Progenitor cell of endocrine pancreas (in vitro differentiated cells): ENCODE measurements at regions not wholly inside any gene's neighbourhood (a gene's known extent, or its start where the extent isn't known, plus 50 kb on each side); places are given as distances from the start of the nearest gene placed in this dataset.
"Not testable (repeated sequence)": the region's sequence is repeated elsewhere in the genome, so short reads cannot be mapped to it uniquely, and the experiment has no call there.

Experiments used
- DNase-seq: peaks from one replicate; pipeline ENCODE4 v3.0.0; 2021; ENCODE audit warnings: low spot score; ENCODE audit not compliant: unreplicated experiment
- H3K27ac Mint-ChIP-seq: 2 replicates; pipeline ENCODE4 v1.8.0; 2021; ENCODE audit warnings: mild to moderate bottlenecking, moderate library complexity, mixed read lengths
- H3K27me3 Mint-ChIP-seq: 2 replicates; pipeline ENCODE4 v1.8.0; 2021; ENCODE audit warnings: mixed read lengths
- H3K36me3 Mint-ChIP-seq: 2 replicates; pipeline ENCODE4 v1.8.0; 2022; ENCODE audit warnings: mixed read lengths; ENCODE audit not compliant: insufficient read depth
- H3K4me1 Mint-ChIP-seq: 2 replicates; pipeline ENCODE4 v1.8.0; 2021; ENCODE audit warnings: low read depth, mixed read lengths
- H3K4me3 Mint-ChIP-seq: 2 replicates; pipeline ENCODE4 v1.8.0; 2021; ENCODE audit warnings: low read depth, mild to moderate bottlenecking, moderate library complexity, mixed read lengths
- H3K9me3 Mint-ChIP-seq: 2 replicates; pipeline ENCODE4 v1.8.0; 2021; ENCODE audit warnings: low read depth, mixed read lengths
- CTCF ChIP-seq: fragments of 200-600 bp; sonication (generic); IDR thresholded peaks from one replicate; pipeline ENCODE4 v1.5.0; 2021; ENCODE audit warnings: antibody characterized with exemption, mild to moderate bottlenecking; ENCODE audit not compliant: unreplicated experiment

DNA sequence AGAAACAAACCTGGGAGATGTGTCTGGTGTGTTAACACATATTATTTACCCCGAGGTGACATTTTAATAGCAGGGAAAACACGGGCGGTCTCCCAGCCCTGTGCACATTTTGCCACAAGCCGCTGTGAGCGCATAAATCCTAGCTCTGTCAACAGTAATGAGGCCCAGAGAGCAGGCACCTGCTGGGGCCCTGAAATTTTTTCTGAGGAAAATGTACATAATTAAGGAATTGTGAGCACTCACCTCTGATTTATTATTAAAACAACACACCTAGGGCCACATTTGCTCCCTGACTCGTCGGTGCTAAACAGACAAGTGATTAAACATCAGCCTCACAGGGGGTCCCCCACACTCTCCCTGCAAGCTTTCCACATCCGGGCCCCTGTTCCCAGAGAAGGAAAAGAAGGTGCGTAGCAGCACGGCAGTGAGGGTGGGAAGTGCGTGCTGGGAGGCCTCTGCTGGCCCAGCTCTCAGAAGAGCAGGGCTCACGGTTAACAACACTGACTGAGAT is 616.3 kb downstream of the UQCRFS1 start:
- Mint-ChIP-seq H3K27me3 (peaks cover 30% of the 10 kb centered on the region), H3K27ac (peak overlapping the region; percentile 67), H3K4me1 (peaks cover 23% of the 10 kb centered on the region), H3K9me3 (no peaks in the 10 kb centered on the region), H3K4me3 (no peak overlapping the region), H3K36me3 (no peaks in the 10 kb centered on the region)
- TF ChIP-seq CTCF = no peak
- DNase-seq = no peak

- Mint-ChIP-seq H3K4me3 (no peak overlapping the region), H3K4me1 (peaks cover 23% of the 10 kb centered on the region), H3K27me3 (peaks cover 30% of the 10 kb centered on the region), H3K27ac (peak overlapping the region; percentile 63), H3K9me3 (no peaks in the 10 kb centered on the region), H3K36me3 (no peaks in the 10 kb centered on the region)
- no peak for TF ChIP-seq CTCF
- no peak for DNase-seq
Observed at GRCh38 chr19:28595722-28596480, 617.0 kb downstream of the UQCRFS1 start.

GRCh38 chr19:28594737-28595136 is 618.2 kb downstream of the UQCRFS1 start:
- Mint-ChIP-seq H3K4me1 (peaks cover 20% of the 10 kb centered on the region), H3K9me3 (no peaks in the 10 kb centered on the region), H3K36me3 (no peaks in the 10 kb centered on the region), H3K27ac (no peak overlapping the region), H3K27me3 (peaks cover 32% of the 10 kb centered on the region), H3K4me3 (no peak overlapping the region)
- DNase-seq = no peak
- TF ChIP-seq CTCF = no peak

DNA sequence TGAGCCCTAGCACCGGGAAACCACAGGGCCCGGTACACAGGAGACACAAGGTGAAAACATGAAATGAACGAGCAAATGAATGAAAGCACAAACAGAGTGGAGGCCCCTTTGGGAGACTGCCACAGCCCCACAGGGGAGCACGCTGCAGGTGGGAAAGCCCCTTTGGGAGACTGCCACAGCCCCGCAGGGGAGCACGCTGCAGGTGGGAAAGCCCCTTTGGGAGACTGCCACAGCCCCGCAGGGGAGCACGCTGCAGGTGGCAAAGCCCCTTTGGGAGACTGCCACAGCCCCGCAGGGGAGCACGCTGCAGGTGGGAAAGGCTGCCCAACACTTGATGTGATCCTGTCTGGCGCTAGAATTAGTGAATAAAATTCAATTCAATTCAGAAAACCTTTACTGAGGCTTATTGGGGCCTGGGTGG is 623.0 kb downstream of the UQCRFS1 start:
- peaks cover 29% of the 10 kb centered on the region for H3K27me3 Mint-ChIP-seq
- not testable (repeated sequence) for DNase-seq, H3K4me3 Mint-ChIP-seq, H3K4me1 Mint-ChIP-seq, H3K27ac Mint-ChIP-seq, H3K9me3 Mint-ChIP-seq, H3K36me3 Mint-ChIP-seq

DNA sequence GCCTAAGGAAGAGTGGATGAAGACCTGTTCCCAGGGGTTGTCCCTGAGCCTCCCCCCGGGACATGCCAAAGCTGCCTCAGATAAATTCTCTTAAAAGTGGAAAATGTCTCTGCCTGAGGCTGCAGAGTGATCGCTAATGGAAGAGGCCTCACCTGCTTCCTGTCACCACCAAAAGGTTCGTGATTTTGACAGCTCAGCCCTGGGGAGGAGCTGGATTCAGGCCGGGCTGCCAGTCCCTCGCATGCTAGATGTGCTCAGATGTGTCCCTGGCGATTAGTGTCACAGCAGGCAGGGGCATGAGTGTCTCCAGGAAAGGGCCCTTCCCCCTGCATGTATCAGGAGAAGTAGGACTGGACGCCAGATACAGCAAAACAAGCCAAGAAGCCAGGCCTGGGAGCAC is 626.5 kb downstream of the UQCRFS1 start:
- Mint-ChIP-seq H3K4me1 (peaks cover 6% of the 10 kb centered on the region), H3K27me3 (peaks cover 16% of the 10 kb centered on the region), H3K9me3 (no peaks in the 10 kb centered on the region), H3K36me3 (no peaks in the 10 kb centered on the region), H3K27ac (no peak overlapping the region), H3K4me3 (no peak overlapping the region)
- DNase-seq = no peak
- TF ChIP-seq CTCF = no peak

DNA sequence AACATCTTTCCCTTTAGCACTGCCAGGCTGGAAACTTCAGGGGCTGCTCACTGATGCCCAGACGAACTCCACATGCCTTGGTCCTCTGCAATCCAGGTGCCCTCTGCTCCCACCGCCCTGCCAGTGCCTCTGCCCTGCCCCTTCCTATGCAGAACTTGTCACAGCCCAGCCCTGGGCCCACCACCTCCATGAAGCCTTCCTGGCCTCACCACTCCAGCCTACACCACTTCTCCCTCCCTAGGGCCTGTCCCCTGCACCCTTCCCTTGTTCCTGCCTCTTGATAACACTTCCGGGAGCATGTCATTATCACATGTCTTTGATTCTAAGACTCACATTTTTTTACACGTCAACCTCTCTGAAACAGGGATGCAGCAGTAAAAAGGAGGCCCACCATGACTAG is 627.2 kb downstream of the UQCRFS1 start:
- Mint-ChIP-seq H3K27me3 (peaks cover 14% of the 10 kb centered on the region), H3K27ac (no peak overlapping the region), H3K9me3 (no peaks in the 10 kb centered on the region), H3K4me1 (peaks cover 8% of the 10 kb centered on the region), H3K36me3 (no peaks in the 10 kb centered on the region), H3K4me3 (no peak overlapping the region)
- DNase-seq = no peak
- TF ChIP-seq CTCF = no peak
